NCI-H1105 (cell line): ENCODE measurements at regions not wholly inside any gene's neighbourhood (a gene's known extent, or its start where the extent isn't known, plus 50 kb on each side); places are given as distances from the start of the nearest gene placed in this dataset.
A peak's percentile ranks its signal among the peaks of the same experiment; 100 is the strongest.
"Not testable (repeated sequence)": the region's sequence is repeated elsewhere in the genome, so short reads cannot be mapped to it uniquely, and the experiment has no call there.

ENCODE experiments used
- DNase-seq: peaks from one replicate; lab custom pipeline; 2025; lab: John Stamatoyannopoulos, UW

GRCh38 chr20:29687438-29687837, 1570.0 kb upstream of the DEFB115 start:
- DNase-seq: no peak

- DNase-seq: peak; percentile 73
Observed at GRCh38 chr20:29689411-29690225, 1567.8 kb upstream of the DEFB115 start.

DNA sequence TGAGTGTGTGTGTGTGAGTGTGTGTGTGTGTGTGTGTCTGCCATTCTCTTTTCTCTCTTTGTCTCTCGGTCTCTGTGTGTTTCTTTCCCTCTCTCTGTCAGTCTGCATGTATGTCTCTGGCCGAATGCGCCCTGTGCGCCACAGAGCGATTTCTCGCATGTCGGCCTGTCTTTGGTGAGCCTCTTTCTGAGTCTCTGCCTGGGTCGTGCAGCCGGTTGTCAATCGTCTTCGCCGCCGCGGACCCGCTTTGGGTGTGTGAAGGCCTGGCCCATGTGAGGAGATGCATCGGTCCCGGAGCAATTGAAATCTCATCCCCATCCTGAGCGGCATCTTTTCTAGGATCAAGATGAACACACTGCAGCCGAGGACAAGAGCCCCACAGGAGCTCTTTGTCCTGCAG, 1567.2 kb upstream of the DEFB115 start:
- no peak for DNase-seq

GRCh38 chr20:29740601-29740950, 1516.9 kb upstream of the DEFB115 start:
- no peak for DNase-seq

DNA sequence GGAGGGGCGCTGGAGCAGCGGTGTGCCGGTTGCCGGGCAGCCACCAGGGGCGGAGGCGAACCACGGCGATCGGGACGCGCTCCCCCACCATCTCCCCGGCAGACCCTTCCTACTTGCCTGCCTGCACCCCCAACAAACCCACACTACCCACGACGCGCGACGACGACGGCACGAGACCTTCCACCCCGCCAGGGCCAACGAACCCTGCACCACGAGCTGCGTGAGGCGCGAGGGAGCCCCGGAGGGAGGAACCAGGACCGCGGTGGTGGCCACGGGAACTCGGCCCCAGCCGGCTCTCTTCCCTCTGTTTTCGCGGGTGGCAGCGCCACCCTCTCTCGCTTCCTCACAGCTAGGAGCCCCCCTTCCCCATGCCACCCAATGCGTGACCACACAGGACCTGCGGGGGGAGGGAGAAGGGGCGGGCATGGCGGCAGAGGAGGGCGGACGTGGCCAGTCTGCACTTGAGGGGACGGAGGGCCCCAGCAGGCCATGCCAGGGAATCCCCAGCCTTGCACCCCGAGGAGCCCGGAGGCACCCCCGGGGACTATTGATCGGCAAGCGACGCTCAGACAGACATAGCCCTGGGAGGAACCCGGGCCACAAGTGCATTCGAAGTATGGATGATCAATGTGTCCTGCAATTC, 1516.4 kb upstream of the DEFB115 start:
- no peak for DNase-seq

- DNase-seq: no peak
Observed at GRCh38 chr20:29741594-29741893, 1515.9 kb upstream of the DEFB115 start.

GRCh38 chr20:29741894-29742698, 1515.4 kb upstream of the DEFB115 start:
- no peak for DNase-seq

- DNase-seq: no peak
Observed at GRCh38 chr20:29742699-29743100, 1514.8 kb upstream of the DEFB115 start.

DNA sequence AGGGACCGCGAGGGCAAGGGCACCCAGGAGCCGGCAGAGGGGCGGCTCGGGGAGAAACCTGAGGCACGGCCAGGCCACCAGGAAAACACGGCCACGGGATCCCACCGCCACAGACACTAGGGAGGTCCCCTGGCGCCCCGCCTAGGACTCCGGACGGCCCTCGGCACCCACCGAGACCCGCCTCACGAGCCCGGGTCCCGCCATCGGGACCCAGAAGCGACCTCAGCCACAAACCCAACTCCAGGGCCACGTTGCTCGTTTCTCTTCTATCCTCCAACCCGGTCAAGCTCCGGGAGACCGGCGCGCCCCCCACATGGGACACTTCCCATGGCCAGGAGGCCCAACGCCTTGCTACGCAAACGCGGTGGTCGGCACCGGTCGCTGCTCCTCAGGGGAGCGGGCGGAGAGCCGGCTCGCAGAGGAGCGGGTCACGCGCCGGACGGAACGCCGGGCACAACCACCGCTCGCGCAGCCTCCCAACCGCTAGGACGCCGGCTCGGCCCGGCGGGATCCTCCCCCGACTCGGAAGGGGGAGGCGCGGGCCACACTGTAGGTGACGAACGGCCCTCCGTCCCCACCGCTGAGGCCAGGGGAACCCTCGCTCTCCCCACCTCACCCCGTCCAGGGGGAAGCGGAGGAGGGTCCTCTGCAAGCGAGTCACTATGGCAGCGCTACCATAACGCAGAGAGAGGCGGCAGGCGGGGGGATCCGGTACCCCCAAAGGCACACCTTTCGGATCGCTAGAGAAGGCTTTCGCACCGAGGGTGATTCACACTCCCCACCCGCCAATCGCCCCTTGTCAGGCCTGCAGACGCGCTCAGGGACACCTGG, 1514.1 kb upstream of the DEFB115 start:
- no peak for DNase-seq

DNA sequence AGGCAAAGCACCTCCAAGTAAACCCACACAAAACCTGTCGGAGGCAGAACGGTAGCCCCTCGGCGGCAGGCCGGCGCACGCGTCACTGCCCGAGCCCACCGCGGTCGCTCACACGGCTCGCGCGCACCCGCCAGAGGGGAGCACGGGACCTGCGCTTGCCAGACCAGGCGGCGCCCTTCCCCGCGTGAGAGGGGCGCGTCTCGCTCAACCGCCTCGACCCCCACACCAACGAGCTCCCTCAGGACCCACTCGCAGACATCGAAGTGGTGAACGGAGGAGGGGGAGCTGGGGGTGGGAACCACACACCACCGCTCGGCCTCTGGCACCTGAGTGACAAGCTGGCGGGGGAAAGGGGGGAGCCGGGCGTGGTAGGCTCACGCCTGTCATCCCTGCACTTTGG, 1513.4 kb upstream of the DEFB115 start:
- DNase-seq: no peak

DNA sequence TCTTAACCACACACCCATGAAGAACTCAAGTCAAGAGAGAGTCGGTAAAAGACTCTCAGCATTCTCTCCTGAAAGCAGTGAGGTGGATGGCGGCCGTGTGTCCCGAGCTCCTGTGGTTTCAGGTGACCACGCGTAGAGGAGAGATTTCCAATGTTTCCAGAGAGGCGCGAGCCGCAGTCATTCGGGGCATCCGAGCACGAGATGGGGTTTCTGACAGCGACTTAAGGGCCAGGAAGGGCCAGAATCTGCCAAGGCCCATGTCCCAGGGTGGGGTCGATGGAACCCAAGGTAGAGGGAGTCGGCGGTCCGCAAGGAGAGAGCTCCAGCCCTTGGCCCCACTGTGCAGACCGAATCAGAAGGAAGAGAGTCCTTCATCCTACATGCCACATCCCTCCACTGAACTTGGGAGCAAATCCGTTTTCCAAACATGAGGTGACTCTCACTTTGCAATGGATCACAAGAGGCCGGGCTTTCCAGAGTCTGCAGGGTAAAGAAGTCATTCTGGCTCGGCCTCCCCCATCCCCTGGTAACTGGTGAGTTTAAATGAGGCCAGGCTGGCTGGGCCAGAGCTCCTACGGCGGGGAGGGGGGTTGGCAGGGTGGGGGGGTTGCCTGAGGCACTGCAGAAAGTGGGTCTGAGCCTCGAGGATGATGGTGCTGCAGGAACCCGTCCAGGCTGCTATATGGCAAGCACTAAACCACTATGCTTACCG, 1511.8 kb upstream of the DEFB115 start:
- not testable (repeated sequence) for DNase-seq

DNA sequence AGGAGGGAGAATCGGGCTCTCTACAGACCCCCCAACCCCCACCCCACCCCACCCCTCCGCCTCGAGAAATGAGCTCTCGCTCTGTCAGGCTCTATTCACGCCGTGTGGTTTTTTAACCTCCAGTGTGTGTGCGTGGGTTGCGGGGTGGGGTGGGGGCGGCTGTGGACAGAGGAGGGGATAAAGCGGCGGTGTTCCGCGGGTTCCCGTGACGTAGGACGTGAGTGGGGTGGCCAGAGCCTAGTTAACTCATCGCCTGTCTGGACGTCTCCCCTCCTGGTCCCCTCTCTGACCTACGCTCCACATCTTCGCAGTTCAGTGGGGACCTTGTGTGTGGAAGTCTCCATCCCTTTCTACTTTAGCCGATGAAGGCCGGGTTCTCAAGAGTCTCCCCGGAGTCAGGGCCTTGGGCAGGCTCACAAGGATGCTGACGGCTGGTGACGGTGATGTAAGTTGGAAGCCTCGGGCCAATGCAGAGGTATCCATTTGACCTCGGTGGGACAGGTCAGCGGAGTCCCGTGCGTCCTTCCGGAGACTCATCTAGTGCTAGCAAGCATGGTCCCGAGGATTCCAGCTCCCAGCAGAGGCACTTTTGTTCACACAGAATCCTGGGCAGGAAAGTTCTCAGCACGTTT, 1507.1 kb upstream of the DEFB115 start:
- DNase-seq: no peak

DNA sequence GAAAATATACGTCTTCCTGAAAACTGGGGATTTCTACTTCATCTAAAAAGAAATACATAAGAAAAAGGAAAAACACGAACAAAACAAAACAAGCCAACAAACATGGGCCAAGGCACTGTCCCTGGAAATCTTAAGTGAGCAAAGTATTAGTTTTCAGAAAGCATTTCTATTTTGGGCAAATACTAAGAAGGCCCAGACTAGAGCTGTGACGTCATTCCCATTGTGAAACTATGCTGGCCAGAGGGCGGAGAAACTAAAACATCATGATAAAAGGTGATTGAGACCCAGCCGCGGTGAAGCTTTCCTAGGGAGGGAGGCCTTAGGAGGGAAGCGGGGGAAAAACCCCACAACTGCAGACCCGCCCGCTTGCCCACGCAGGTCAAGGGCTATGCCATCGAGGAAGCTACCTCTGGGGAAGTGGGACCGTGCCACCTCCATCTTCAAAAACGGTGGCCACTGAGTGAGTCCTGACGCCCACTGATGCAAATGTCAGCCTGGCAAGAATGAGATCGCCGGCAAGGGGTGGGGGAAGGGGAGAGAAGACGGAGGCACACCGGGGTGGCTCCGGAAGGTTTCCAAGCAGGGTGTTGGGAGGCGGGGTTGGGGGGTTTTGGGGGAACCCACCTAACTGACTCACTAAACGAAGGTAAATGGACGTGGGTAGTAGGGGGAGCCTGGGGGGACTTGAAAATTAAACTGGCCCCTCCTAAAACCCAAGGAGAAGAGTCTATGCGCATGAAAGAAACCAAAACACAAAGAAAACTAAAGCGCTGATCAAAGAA, 1504.6 kb upstream of the DEFB115 start:
- DNase-seq: not testable (repeated sequence)

DNA sequence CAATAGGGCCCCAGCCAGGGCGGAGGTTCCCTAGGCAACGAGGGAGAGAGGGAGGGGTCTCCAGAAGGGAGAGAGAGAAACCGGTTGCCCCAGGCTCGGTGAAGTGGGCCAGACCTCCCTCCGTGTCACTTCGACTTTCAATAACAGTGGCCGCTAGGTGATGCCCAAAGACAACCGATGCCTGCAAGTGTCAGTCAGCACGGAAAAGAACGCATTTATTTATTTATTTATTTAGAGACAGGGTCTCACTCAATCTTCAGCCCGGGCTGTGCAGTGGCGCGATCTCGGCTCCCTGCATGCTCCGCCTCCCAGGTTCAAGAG, 1504.1 kb upstream of the DEFB115 start:
- DNase-seq: peak; percentile 76

- not testable (repeated sequence) for DNase-seq
Observed at GRCh38 chr20:29753879-29754278, 1503.6 kb upstream of the DEFB115 start.

DNA sequence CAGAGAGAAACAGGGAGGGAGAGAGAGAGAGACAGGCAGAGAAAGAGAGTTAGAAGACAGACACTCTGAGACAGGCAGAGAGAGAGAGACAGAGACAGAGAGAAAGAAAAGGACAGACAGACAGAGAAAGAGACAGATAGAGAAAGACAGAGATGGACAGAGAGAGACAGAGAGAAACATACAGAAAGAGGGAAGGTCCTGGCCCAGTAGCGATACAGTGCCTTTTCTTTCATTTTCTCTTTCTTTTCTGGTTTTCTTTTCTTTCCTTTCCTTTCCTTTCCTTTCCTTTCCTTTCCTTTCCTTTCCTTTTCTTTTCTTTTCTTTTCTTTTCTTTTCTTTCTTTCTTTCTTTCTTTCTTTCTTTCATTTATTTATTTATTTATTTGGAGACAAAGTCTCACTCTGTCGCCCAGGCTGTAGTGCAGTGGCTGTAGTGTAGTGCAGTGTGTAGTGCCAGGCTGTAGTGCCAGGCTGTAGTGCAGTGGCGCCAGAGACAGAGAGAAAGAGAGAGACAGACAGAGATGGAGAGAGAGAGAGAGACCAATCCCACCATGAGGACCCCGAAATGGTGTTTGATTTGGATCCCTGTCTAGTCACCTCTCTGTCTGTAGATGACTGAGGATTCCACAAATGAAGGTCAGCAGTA, 1501.5 kb upstream of the DEFB115 start:
- not testable (repeated sequence) for DNase-seq

DNA sequence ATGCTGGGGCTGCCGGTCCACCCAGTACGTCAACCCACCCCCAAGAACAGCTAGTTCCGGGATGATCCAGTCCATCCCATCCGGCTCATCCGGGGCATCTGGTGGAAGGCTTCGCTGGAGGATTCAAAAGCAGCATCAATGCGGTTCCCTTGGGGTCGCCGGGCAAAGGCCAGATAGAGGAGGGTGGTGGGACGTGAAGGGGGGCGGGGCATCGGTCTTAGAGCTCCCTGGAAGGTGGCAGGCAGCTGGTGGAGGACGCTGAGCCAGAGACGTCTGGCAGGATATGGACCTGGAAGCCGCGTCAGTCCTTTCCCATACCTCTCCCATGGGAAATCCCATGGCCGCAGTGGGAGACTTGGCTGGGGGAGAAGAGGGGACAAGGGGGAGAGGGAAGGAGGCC, 1500.8 kb upstream of the DEFB115 start:
- no peak for DNase-seq

- DNase-seq: not testable (repeated sequence)
Observed at GRCh38 chr20:29761621-29762385, 1495.7 kb upstream of the DEFB115 start.

GRCh38 chr20:29762620-29763019, 1494.8 kb upstream of the DEFB115 start:
- DNase-seq: no peak
